CD4-positive, alpha-beta T cell treated with Interleukin-6 for 4 hours (primary cell): ENCODE measurements at regions not wholly inside any gene's neighbourhood (a gene's known extent, or its start where the extent isn't known, plus 50 kb on each side); places are given as distances from the start of the nearest gene placed in this dataset.
"Not testable (repeated sequence)": the region's sequence is repeated elsewhere in the genome, so short reads cannot be mapped to it uniquely, and the experiment has no call there.

Experiments used
- DNase-seq: peaks from one replicate; pipeline ENCODE4 v3.0.0-alpha.2; 2020; ENCODE audit warnings: mixed read lengths

DNA sequence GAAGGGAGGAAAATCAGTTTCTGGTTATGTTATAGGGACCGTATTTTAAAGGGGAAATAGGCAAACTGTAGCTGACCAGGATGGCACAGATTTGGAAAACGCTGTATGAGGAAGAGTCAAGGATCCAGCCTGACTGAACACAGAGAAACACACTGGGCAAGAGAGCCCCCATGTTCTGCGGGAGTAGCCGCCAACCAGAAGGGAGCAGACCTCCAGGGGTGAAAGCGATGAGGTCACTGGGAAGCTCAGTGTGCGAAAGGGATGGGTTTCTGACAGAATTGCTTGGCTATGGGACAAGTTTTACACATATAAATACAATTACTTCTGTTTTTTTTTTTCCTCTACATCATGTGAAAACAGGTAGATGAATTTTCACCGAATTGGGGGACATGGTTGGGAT is 291.6 kb upstream of the PODXL start:
- no peak for DNase-seq

DNA sequence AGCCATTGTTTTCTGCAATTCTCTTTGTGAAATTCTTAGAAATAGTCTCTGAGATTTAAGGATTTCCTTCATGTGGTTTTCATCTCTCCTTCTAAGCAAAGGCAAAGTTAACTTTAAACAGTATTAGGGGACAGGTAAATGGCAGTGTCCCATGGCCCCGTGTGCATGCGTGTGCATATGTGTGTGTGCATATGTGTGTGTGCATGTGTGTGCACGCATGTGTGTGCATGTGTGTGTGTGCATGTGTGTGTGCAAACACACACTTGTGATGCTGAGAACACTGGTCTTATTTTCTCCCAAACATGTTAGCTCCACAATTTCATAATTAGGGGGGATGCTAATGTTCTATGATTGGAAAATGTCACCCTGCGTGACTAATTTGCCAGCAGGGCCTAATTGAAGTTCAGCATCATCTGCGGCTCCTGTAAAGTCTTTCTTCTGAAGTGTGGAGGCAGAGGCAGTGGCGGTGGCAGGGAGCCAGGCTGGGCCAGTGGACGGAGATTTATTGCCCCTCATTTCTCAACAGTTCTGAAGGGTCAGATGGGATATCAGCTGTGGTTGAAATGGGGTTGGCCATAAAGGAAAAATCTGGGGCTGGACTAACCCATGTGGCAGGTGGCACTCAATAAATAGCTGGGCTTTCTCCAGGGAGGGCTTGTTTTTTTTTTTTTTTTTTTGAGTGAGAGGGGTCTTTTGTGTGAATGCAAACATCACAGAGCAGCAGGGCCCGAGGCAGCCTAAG is 289.3 kb upstream of the PODXL start:
- no peak for DNase-seq

DNA sequence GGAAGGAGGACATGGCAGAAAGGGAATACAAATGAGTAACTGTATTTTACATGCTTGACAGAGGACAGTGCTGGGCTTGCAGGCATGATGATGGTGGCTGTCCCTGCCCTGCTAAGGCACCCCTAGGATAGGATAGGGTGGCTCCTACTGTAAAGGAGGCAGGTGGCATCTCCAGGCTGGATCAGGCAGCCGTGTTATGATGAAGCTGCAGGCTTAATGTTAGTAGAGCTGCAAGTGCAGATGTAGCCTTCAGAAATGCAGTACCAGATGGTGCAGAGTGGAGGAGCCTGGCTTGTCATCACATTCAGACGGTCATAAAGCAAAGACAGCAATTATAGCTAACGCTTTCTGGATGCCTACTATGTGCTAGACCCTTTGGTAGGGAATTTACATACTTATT is 287.9 kb upstream of the PODXL start:
- no peak for DNase-seq

- DNase-seq, result no peak
Measured at GRCh38 chr7:131843898-131844331, 287.5 kb upstream of the PODXL start.

GRCh38 chr7:131839967-131840690 is 283.7 kb upstream of the PODXL start:
- no peak for DNase-seq

- no peak for DNase-seq
Measured at GRCh38 chr7:131836733-131837132, 280.3 kb upstream of the PODXL start.

GRCh38 chr7:131835141-131835540 is 278.7 kb upstream of the PODXL start:
- DNase-seq, result no peak

DNA sequence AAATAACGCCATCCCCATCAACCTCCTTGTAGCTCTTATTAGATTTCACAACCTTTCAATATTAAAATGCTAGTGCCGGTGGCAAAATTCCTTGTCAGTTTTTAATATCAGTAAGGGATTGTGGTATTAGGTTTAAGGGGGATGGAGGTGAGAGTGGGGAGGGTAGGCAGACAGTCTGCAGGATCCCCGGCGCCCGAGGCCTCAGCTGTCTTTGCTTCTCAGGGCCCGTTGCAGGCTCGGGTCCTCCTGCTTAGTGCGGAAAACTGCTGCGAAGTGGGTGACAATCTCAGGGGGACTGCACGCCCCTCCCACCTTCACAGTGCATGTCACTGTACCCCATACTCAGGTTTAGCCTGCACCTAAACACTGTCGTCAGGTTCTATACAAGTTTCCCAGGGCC is 274.3 kb upstream of the PODXL start:
- DNase-seq, result no peak

DNA sequence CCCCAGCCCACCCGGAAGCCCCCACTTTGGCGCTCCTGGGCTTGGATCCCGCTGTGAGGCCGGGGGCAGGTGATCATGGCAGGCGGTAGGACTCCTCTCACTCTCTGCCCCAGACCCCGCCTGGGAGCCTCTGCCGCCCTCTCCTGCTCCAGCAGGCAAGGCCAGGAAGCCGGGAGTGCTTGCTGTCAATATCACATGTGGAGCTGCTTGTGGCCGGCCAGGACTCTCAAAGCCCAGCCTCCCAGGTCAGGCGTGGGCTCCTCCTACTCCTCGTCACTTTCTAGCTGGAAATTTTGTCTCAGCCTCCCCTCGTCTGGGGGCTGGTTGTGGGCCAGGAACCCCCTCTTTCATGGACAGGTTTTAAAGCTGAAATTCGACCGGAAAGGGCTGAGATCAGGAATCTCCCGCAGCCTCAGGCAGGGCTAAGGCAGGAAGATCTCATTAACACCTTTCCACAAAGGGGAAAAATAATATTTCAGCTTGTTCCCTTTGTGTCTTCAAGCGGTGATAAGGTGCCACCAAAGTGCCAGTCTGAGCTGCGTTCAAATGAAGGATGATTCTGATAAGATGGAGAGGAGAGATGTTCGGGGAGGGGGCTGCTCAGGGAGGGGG is 273.6 kb upstream of the PODXL start:
- DNase-seq, result no peak

DNA sequence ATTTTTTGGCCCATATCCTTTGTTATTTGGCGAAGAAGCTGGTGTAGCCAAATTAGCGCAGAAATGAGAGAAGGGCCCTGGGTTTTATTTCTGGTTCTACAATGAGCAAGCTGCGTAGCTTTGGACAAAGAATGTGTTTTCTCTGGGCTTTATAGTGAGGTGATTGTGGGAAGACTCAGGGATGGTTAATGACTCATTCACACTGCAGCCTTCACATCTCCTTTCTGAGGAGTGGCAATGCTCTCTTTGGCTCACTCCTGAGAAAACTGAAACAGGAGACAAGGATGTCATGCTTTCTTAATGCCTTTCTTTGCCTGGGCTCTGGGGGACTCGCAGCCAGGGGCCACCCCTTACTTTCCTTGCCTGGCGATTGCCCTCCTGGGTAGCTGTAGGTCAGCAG is 271.0 kb upstream of the PODXL start:
- no peak for DNase-seq

DNA sequence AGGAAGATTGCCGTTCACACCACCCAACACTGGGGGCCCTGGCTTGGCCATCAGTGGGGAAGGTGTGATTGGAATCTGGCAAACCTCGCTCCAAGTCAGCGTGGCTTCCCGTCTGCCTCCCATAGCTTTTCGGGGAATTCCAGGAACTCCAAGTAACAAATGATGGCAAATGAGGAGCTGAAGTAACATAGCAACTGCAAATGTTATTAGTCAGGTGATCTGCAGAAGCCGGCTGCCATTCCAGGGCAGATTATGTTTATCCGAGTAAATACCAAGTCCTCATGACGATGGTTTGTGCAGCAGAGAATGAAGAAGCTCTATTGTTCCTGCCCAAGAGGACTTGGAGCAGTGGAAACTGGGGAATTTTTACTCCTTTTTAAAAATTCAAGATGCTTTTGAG is 270.5 kb upstream of the PODXL start:
- no peak for DNase-seq

- not testable (repeated sequence) for DNase-seq
Measured at GRCh38 chr7:131823961-131824440, 267.6 kb upstream of the PODXL start.

- DNase-seq, result no peak
Measured at GRCh38 chr7:131819891-131820290, 263.5 kb upstream of the PODXL start.

GRCh38 chr7:131816391-131817007 is 260.1 kb upstream of the PODXL start:
- DNase-seq, result no peak

DNA sequence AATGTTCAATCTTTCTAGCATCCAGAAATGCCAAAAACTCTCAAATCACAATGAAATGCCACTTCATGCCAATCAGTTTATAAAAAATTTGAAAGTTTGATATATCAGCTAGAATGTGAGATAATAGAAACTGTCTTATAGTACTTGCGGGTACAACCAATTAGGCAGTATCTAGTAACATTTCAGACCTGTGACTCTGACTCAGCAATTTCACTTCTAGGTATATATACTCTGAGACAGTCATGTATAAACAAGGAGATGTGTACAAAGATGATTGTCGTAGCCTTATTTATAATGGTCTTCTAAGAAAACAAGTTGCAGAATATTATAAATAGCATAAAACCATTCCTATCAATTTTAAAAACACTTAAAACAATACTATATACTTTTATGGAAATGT is 252.3 kb upstream of the PODXL start:
- DNase-seq, result no peak

GRCh38 chr7:131808156-131808555 is 251.7 kb upstream of the PODXL start:
- not testable (repeated sequence) for DNase-seq

DNA sequence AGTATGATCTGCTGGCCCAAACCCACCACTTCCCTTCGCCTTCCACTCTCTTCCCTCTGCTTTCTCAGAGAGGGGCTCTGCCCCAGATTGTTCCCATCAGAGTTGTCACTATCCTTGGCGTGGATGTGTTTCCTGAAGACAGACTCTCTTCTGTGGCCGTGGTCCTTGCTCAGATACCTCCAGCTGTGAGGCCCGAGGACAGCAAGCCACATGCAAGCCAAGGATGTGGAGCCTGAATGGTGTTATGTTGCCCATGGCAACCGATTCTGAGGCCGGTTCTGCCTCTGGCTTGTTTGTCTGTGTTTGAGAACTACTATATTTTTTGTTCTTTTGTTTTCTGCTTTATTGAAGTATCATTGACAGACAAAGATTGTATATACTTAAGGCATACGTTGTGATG is 247.4 kb upstream of the PODXL start:
- DNase-seq, result no peak

DNA sequence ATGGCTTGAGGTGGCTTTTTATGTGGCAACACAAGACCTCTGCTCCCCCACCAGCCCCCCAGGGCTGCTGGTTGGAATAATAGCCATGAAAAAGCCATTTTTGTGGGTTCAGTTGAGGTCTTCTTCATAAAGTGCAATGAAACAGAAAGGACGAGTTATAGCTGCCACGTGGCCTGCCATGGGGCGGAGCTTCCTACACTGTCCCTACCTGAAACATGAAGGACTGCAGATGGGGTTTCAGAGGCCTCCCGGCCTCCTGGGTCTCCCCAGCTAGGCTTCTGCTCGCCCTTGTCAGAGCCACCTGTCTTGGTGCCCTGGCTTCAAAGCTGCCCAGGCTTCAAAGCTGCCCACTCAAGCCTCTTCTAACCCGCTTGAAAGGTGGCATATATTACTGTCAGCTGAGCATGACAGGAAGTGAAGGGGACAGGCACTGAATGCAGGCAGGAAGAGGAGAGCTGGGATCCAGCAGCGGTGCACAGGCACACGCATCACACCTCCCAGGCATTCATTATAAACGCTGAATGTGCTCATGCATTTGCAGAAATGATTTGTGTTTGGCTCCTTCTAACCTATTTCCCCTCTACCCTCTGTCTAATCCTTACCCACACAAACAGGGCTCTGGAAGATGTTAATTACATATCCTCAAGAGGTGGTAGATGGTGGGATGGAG is 245.9 kb upstream of the PODXL start:
- DNase-seq, result no peak

DNA sequence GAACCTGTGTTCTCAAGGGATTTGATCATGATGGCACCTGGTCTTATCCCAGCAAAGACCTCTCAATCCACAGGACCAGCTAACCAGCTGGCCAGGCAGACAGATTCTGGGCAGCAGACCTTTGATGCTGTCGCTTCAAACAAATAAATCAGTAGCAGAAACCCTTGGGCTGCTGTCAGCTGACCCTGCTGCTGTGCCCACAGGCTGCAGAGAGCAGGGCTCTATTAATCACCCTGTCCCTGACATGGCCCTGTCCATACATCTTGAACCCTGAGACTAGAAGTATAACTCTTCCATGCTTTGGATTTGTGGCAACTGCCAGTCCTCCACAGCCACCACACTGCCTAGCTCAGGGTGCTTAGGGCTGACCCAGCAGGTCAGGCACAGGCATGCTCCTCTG is 244.1 kb upstream of the PODXL start:
- DNase-seq, result no peak

GRCh38 chr7:131800008-131800407 is 243.6 kb upstream of the PODXL start:
- no peak for DNase-seq

- DNase-seq, result no peak
Measured at GRCh38 chr7:131797841-131798240, 241.4 kb upstream of the PODXL start.

DNA sequence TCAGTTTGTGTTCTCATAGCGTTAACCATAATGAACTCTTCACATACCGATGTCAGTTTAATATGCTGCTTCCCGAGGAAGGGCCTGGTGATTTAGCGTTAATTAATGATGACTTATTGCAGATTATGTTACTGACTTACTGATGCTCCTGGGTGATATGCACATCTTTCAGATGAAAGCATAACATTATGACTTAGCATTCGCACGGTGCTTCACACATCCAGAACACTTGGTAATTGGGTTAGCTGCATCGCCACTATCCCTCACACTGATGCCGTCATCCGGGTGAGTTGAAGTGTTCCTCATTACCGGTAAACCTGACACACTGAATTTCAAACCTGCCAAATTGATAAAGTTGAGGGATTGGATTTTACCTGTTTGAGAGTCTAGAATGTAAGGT is 239.0 kb upstream of the PODXL start:
- no peak for DNase-seq

GRCh38 chr7:131792311-131792710 is 235.9 kb upstream of the PODXL start:
- DNase-seq, result no peak
